ENCODE measurements at regions not wholly inside any gene's neighbourhood (a gene's known extent, or its start where the extent isn't known, plus 50 kb on each side); places are given as distances from the start of the nearest gene placed in this dataset.
"Not testable (repeated sequence)": the region's sequence is repeated elsewhere in the genome, so short reads cannot be mapped to it uniquely, and the experiment has no call there.

- H3K9ac ChIP-seq (ENCODE audit: insufficient read depth, low read length, poor library complexity, severe bottlenecking); H4K20me1 ChIP-seq (ENCODE audit: insufficient read depth, low read length); H3K27ac ChIP-seq (ENCODE audit: low read depth in 1 of 2, low read length in 2 of 2); H3K79me2 ChIP-seq (ENCODE audit: insufficient read depth, low read length); H3K9me3 ChIP-seq (replicated peaks in 1 of 2; ENCODE audit: control insufficient read depth in 1 of 2, insufficient read depth in 1 of 2, low read length in 2 of 2); H3K36me3 Mint-ChIP-seq; H3K27me3 Mint-ChIP-seq (ENCODE audit: low read depth in 3 of 3); DNase-seq; H3K4me3 ChIP-seq (replicated peaks in 1 of 3; ENCODE audit: low read depth in 2 of 3, low read length in 3 of 3); H3K27me3 ChIP-seq (ENCODE audit: control insufficient read depth in 2 of 2, insufficient read depth in 2 of 2, low read length in 2 of 2); H3K4me1 Mint-ChIP-seq; H3K27ac Mint-ChIP-seq; H3K4me2 ChIP-seq (replicated peaks; ENCODE audit: extremely low read depth, low read length, poor library complexity, severe bottlenecking); H3K36me3 ChIP-seq (replicated peaks in 1 of 2; ENCODE audit: control insufficient read depth in 1 of 2, insufficient read depth in 2 of 2, low read length in 2 of 2); H3K4me1 ChIP-seq (ENCODE audit: control insufficient read depth in 1 of 2, insufficient read depth in 2 of 2, low read length in 2 of 2); intact Hi-C loops (cut with micrococcal nuclease); H2AFZ ChIP-seq (ENCODE audit: insufficient read depth, low read depth, low read length, poor library complexity, severe bottlenecking); H3K4me3 Mint-ChIP-seq: not testable (repeated sequence)
- H3K9me3 Mint-ChIP-seq, result peaks cover 4 to 18% (median 14%) of the 10 kb centered on the region in 7 donors
- no CpG with 5 or more reads among the region's 3 CpGs for WGBS (ENCODE audit: insufficient coverage)
Observed at GRCh38 chr3:40949347-40949746, 250.0 kb upstream of the CTNNB1 start.

GRCh38 chr3:40951636-40952035, 247.7 kb upstream of the CTNNB1 start:
- no peaks in the 10 kb centered on the region for H3K4me1 ChIP-seq (ENCODE audit: control insufficient read depth in 1 of 2, insufficient read depth in 2 of 2, low read length in 2 of 2)
- Mint-ChIP-seq H3K9me3 (peaks cover 4 to 20% (median 16%) of the 10 kb centered on the region in 7 donors), H3K27me3 (ENCODE audit: low read depth in 3 of 3) (peaks cover 0 to 2% (median 0%) of the 10 kb centered on the region in 3 donors), H3K4me3 (no peak overlapping the region), H3K27ac (no peak overlapping the region), H3K36me3 (no peaks in the 10 kb centered on the region), H3K4me1 (no peaks in the 10 kb centered on the region)
- H2AFZ ChIP-seq (ENCODE audit: insufficient read depth, low read depth, low read length, poor library complexity, severe bottlenecking), result no peak overlapping the region
- no peak overlapping the region for H3K4me2 ChIP-seq (replicated peaks; ENCODE audit: extremely low read depth, low read length, poor library complexity, severe bottlenecking)
- H3K9ac ChIP-seq (ENCODE audit: insufficient read depth, low read length, poor library complexity, severe bottlenecking), result no peak overlapping the region
- H3K36me3 ChIP-seq (replicated peaks in 1 of 2; ENCODE audit: control insufficient read depth in 1 of 2, insufficient read depth in 2 of 2, low read length in 2 of 2), result no peaks in the 10 kb centered on the region
- peaks cover 0 to 5% of the 10 kb centered on the region in 2 donors for H3K9me3 ChIP-seq (replicated peaks in 1 of 2; ENCODE audit: control insufficient read depth in 1 of 2, insufficient read depth in 1 of 2, low read length in 2 of 2)
- intact Hi-C loops (cut with micrococcal nuclease), result no loop called here
- no peak overlapping the region for H3K4me3 ChIP-seq (replicated peaks in 1 of 3; ENCODE audit: low read depth in 2 of 3, low read length in 3 of 3)
- TF ChIP-seq CTCF (IDR thresholded peaks at IDR 0.05), result no peak
- no peaks in the 10 kb centered on the region for H3K27me3 ChIP-seq (ENCODE audit: control insufficient read depth in 2 of 2, insufficient read depth in 2 of 2, low read length in 2 of 2)
- DNase-seq, result no peak
- H3K27ac ChIP-seq (ENCODE audit: low read depth in 1 of 2, low read length in 2 of 2), result no peak overlapping the region
- no peaks in the 10 kb centered on the region for H3K79me2 ChIP-seq (ENCODE audit: insufficient read depth, low read length)
- no peaks in the 10 kb centered on the region for H4K20me1 ChIP-seq (ENCODE audit: insufficient read depth, low read length)

Measured in CD14-positive monocyte (primary cell).